Activated CD8-positive, alpha-beta memory T cell treated with anti-CD3 and anti-CD28 coated beads for 36 hours (primary cell): ENCODE measurements at regions not wholly inside any gene's neighbourhood (a gene's known extent, or its start where the extent isn't known, plus 50 kb on each side); places are given as distances from the start of the nearest gene placed in this dataset.
"Not testable (repeated sequence)": the region's sequence is repeated elsewhere in the genome, so short reads cannot be mapped to it uniquely, and the experiment has no call there.

Source experiments
- CTCF ChIA-PET: fragments of 350-600 bp; sonication (Branson Sonifier 250); formaldehyde crosslinking; loops from one replicate; lab custom pipeline; 2021; ENCODE audit warnings: antibody characterized with exemption; lab: Charles Lee
- POLR2A ChIA-PET: fragments of 350-600 bp; sonication (Branson Sonifier 250); formaldehyde crosslinking; loops from one replicate; lab custom pipeline; 2021; ENCODE audit warnings: antibody characterized with exemption; lab: Charles Lee

DNA sequence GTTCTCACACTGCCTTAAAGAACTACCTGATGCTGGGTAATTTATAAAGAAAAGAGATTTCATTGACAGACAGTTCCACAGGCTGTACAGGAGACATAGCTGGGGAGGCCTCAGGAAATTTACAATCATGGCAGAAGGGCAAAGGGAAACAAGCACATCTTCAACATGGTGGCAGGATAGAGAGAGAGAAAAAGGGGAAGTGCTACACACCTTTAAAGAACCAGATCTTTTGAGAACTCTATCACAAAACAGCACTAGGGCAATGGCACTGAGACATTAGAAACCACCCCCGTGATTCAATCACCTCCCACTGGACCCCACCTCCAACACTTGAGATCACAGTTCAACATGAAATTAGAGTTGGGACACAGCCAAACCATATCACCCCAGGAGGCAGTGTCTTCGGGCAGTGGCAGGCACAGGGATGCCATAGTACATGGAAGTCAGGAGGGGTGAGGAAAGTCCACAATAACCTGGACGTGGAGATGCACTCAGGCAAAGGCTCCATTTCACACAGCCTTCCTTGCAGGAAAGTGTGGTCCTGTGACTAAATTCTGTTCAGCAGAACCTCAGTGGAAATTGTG, 120.4 kb upstream of the SERPINE2 start:
- ChIA-PET POLR2A (no interaction called here), CTCF (no interaction called here)

DNA sequence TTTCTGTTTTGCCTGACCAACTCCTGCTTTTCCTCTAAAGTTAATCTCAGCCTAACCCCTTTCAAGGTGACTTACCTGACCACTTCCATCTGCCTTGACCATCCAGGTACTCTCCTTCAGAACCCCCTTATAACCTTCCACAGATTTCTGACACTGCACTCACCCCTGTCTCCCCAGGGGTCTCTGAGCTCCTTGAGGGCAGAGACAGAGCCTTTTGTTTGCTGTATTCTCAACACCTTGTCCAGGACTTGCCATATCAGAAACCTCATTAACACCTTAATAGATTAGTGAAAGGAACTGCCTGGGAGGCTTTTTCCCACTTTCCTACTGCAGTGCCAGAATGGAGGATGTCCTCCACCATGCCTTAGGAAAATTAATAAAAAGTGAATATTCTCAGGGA, 119.7 kb upstream of the SERPINE2 start:
- CTCF ChIA-PET, result no interaction called here

DNA sequence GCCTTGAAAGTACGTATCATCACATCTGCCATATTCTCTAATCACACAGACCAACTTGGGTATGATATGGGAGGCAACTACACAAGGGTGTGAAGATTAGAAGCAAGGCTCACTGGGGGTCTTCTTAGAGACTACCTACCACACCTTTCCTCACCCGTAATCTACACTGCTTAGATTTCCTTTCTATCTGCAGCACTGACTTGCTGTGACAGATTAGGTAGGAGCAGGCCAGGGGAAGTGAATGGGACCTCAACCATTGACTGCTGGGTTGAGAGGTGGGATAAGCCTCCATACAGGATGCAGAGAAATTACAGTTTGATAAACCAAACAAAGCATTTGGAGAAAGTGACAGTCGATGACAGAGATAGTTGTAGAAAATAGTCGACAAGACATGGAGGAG, 119.0 kb upstream of the SERPINE2 start:
- CTCF ChIA-PET, result no interaction called here

More for the DNA sequence above, 119.7 kb upstream of the SERPINE2 start:
- POLR2A ChIA-PET, result no interaction called here

DNA sequence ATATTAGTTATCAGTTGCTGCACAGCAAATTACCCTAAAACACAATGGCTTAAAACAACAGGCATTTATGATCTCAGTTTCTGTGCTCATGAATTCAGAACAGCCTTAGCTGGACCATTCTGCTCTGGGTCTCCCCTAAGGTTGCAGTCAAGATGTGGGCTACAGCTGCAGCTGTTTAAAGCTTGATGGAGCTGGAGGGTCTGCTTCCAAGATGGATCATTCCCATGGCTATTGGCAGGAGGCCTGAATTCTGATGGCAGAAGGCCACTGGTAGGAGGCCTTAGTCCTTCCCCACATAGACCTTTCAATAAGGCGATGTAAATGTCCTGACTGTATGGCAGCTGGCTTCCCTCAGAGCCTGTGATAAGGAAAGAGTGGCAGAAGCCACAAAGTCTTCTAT, 118.6 kb upstream of the SERPINE2 start:
- POLR2A ChIA-PET, result no interaction called here
- CTCF ChIA-PET, result no interaction called here

More for the DNA sequence above, 119.0 kb upstream of the SERPINE2 start:
- POLR2A ChIA-PET, result no interaction called here

DNA sequence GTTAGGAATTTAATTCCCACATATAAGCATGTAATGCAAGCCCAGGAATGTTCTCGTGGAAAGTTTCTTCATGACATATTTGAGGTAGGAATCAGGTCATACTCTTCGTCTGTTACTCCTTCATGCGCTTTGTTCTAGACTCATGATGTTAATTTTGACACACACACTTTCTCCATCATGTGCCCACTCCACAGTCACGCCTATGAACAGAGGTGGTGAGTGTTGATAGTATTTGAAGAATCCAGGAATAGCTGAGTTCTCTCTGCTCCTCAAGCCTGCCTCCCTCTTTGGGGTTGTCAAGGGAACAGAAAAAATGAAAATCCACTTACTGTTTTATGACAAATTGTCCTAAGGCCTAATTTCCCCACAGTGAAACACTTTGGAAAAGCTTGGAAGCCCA, 117.3 kb upstream of the SERPINE2 start:
- POLR2A ChIA-PET, result no interaction called here
- CTCF ChIA-PET, result no interaction called here

GRCh38 chr2:224155896-224156295, 116.8 kb upstream of the SERPINE2 start:
- CTCF ChIA-PET, result interaction anchor here (0.5 kb wide), 1 partner anchor 253 kb away, joined by 3 read pairs; no protein-coding TSS in a partner anchor
- POLR2A ChIA-PET, result no interaction called here

GRCh38 chr2:224155371-224155770, 116.3 kb upstream of the SERPINE2 start:
- ChIA-PET CTCF (interaction anchor here (0.5 kb wide), 1 partner anchor 253 kb away, joined by 3 read pairs; no protein-coding TSS in a partner anchor), POLR2A (no interaction called here)

DNA sequence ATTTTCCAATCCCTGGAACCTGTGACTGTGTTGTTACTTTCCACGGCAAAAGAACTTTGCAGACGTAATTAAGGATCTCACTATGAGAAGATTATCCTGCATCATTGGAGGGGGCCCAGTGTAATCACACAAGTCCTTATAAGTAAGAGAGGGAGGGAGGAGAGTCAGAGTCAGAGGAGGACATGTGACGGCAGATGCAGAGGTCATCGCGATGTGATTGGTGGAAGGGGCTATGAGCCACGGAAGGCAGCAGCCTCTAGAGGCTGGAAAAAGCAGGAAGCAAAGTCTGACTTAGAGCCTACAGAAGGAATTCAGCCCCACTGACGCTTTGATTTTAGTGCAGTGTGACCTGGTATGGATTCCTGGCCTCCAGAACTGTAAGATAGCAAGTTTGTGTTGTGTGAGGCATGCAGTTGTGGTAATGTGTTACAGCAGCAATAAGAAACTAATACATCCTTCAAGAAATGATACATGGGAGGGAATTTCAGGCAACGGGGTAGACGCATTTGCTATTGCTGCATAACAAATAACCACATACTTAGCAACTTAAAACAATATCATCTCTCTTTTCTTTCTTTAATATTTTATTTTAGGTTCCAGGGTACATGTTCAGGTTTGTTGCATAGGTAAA, 112.7 kb upstream of the SERPINE2 start:
- ChIA-PET POLR2A (no interaction called here), CTCF (no interaction called here)

GRCh38 chr2:224151161-224151560, 112.1 kb upstream of the SERPINE2 start:
- ChIA-PET POLR2A (no interaction called here), CTCF (no interaction called here)

DNA sequence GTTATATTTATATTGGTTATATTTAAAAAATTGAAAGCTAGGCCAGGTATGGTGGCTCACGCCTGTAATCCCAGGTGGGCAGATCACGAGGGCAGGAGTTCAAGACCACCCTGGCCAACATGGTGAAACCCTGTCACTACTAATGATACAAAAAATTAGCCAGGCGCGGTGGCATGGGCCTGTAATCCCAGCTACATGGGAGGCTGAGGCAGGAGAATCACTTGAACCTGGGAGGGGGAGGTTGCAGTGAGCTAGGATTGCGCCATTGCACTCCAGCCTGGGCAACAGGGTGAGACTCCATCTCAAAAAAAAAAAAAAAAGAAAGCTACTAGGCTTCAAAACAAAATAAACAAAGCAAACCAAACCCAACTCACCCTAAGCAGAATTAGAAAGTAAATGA, 109.0 kb upstream of the SERPINE2 start:
- POLR2A ChIA-PET, CTCF ChIA-PET: not testable (repeated sequence)

DNA sequence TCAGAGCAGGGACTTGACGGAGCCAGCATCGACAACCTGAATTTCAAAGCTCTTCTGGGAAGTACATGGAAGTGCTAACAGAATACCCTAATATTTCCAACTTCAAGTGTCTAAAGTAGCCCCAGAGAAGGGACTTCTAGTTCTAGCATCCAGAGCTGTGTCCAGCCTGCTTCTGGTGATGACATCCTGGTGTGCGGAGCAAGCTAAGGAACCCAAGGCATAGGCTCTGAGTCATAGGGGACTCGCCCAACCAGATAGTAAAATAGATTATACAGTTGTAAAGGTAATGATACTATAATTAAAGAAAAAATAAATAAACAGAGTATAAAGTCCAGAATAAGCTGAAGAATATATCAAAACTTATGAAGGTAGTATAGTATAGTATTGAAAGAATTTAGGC, 108.1 kb upstream of the SERPINE2 start:
- POLR2A ChIA-PET, result no interaction called here

DNA sequence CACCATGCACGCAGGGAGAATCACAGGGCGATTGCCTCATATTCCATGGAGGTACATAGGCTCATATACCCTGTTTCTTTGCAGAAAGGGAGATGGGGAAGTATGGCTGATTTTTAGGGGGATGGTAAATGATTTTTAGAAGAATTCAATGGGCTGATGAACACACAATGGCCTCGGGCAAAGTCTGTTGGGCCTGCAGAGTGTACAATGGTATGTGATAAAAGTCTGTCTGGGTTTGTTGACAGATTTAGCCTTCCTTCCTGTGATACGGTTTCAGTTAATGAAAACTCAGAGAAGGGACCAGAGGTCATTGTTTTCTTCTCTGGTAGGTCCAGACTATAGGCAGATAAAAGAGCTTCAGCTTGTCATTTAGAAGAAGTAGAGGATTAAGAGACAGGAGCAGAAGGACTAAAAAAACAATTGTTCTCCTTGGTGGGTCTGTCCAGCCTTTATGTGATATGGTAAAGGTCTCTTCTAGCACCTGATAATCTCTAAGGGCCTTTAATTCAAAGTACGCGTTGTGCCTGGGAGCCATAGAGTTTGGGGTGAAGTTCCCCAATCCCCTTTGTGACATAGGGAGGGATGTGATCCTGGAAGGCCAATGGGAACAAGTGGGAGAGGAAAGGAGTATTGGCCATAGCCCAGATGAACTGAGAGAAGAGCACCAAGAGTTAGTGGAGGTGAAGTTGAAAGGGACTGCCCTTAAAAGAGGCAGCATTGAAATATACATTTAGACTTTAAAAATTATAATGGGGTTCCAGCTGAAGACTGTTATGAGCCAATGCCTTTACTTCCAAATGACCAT, 107.5 kb upstream of the SERPINE2 start:
- POLR2A ChIA-PET, result no interaction called here
- CTCF ChIA-PET, result interaction anchor here (1.2 kb wide), 1 partner anchor 12 kb away, joined by 3 read pairs; no protein-coding TSS in a partner anchor

More for the DNA sequence above, 108.1 kb upstream of the SERPINE2 start:
- CTCF ChIA-PET, result no interaction called here

- POLR2A ChIA-PET, result no interaction called here
- CTCF ChIA-PET, result interaction anchor here (1.2 kb wide), 1 partner anchor 12 kb away, joined by 3 read pairs; no protein-coding TSS in a partner anchor
These were observed 106.8 kb upstream of the SERPINE2 start for GRCh38 chr2:224145751-224146355.

DNA sequence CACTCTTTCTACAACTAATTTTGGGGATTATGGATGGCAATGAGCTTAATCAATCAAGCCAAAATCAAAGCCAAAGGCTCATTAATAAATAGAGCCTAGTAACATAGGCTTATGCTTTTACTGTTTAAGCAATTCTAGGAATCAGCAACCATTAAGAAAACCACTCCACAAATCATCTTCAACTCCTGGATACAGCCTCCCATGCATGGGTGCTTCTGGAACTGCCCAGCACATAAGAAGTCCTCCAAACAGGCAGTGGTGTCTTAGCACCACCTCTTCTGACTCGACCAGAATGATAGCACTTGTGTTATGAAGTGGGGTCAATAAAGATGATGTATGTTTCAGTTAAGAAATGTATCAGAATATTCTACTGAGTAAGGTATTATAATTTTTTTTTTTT, 104.4 kb upstream of the SERPINE2 start:
- ChIA-PET POLR2A (no interaction called here), CTCF (no interaction called here)

DNA sequence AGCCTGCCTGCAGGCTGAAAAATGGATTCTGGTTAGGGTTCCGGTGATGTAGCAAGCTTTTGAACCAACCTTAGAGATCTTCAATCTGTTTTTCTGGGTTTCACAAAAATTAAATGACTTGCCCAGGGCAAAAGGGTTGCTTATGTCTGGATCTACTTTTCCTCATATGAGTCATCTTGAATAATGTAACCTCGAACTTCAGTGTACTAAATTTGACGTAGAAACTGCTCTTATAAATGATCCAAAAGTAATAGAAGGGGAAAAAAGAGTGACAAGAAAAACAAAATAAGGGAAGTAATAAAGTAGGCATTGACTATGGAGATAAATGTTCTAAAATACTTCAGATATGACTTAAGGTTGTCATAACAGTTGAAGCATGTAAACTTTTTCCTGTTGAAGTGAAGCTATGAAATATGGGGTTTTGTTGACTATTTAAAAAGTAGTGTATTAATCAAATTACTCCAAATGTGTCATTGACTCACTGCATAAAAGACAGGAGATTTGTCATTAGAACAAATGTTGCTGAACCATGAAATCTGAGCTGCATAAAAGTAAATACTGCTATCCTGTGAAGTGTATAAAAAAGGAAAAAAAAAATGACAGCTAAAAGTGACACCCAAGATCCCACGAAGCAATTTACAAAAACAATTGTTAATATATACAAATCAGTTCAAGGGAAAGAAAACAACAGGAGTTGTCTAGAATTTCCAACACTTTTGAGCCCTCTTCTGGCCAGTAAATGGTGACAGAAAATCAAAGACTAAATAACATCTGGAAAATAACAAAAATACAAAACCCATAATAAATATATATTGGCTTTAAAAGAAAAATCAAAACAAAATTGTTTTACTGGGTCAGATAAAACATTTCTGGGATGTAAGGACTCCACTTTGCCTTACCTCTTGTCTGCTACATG, 103.6 kb upstream of the SERPINE2 start:
- CTCF ChIA-PET, result no interaction called here

GRCh38 chr2:224141304-224141703, 102.2 kb upstream of the SERPINE2 start:
- POLR2A ChIA-PET, result no interaction called here
- CTCF ChIA-PET, result no interaction called here

More for the DNA sequence above, 103.6 kb upstream of the SERPINE2 start:
- POLR2A ChIA-PET, result no interaction called here

- POLR2A ChIA-PET, result no interaction called here
- CTCF ChIA-PET, result no interaction called here
These were observed 98.1 kb upstream of the SERPINE2 start for GRCh38 chr2:224137208-224137607.

GRCh38 chr2:224136396-224136795, 97.3 kb upstream of the SERPINE2 start:
- ChIA-PET POLR2A (no interaction called here), CTCF (no interaction called here)

DNA sequence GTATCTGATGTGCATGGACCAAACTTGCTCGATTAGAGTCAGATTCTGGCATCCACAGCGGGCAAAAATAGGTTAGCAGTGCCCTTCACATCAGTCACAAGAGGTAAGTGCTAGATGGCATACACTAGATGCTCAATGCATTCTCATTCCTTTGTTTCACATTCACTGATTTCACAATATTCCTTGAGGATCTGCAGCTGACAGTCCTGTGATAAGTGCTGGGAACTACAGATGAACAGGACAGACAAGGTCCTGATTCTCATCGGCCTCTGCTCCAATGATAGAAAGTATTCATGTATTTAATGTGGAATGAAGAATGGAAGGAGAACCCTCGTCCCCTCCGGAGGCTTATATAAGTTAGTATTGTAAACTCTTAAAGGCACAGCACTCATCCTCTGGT, 96.8 kb upstream of the SERPINE2 start:
- CTCF ChIA-PET, result no interaction called here
- POLR2A ChIA-PET, result no interaction called here
